B cell (primary cell): ENCODE measurements at regions not wholly inside any gene's neighbourhood (a gene's known extent, or its start where the extent isn't known, plus 50 kb on each side); places are given as distances from the start of the nearest gene placed in this dataset.

Source experiments
- CTCF ChIP-seq: fragments of 200-600 bp; IDR thresholded peaks from one replicate; pipeline ENCODE4 v1.8.0; 2022; ENCODE audit warnings: antibody characterized with exemption, mild to moderate bottlenecking
- EZH2 ChIP-seq: IDR thresholded peaks from 2 replicates; pipeline ENCODE4 v1.6.1; 2012; ENCODE audit warnings: borderline replicate concordance, low read depth, mild to moderate bottlenecking, moderate library complexity, low read length; ENCODE audit not compliant: insufficient read depth, poor library complexity, severe bottlenecking

- TF ChIP-seq CTCF, result no peak
- TF ChIP-seq EZH2, result no peak
Observed at GRCh38 chr14:26385310-26385709, 212.5 kb downstream of the NOVA1 start.
